ENCODE measurements at regions not wholly inside any gene's neighbourhood (a gene's known extent, or its start where the extent isn't known, plus 50 kb on each side); places are given as distances from the start of the nearest gene placed in this dataset.

- TF ChIP-seq CTCF (IDR thresholded peaks at IDR 0.05; ENCODE audit: insufficient read depth, low read depth, low read length) (no peak), EZH2 (IDR thresholded peaks at IDR 0.05; ENCODE audit: insufficient read depth, low read length) (no peak)
These were observed 57.5 kb upstream of the SORCS2 start for GRCh38 chr4:7134737-7135388.

All from astrocyte (in vitro differentiated cells and primary cell).